Heart left ventricle (tissue), 16 donors: ENCODE measurements at regions not wholly inside any gene's neighbourhood (a gene's known extent, or its start where the extent isn't known, plus 50 kb on each side); places are given as distances from the start of the nearest gene placed in this dataset.

Source experiments
- ATAC-seq, 4 donors: fragments of 200-7000 bp; cut with Tn5 transposase; one replicate each; pipeline ENCODE4 v1.9.1; 2020 to 2022; ENCODE audit warnings: moderate library complexity in 4 of 4, mild to moderate bottlenecking in 3 of 4, moderate number of reproducible peaks in 1 of 4
- DNase-seq, 5 donors: peaks; one replicate each; pipeline ENCODE4 v3.0.0-alpha.2; 2020
- H3K27ac ChIP-seq, 12 donors: fragments of 200-600 bp; sonication (generic) in 4 of 12; one replicate each; pipeline versions ENCODE4 v1.5.0 to v1.8.0; 2016 to 2022; ENCODE audit warnings: mild to moderate bottlenecking in 2 of 12
- H3K27me3 ChIP-seq, 9 donors: fragments of 200-600 bp; sonication (generic) in 2 of 9; one replicate each; pipeline versions ENCODE4 v1.5.1 to v1.8.0; 2016 to 2022; ENCODE audit warnings: mild to moderate bottlenecking in 3 of 9
- H3K36me3 ChIP-seq, 9 donors: fragments of 200-600 bp; sonication (generic) in 2 of 9; one replicate each; pipeline versions ENCODE4 v1.5.0 to v1.8.0; 2018 to 2022; ENCODE audit warnings: mild to moderate bottlenecking in 2 of 9
- H3K4me1 ChIP-seq, 12 donors: fragments of 200-600 bp; sonication (generic) in 4 of 12; one replicate each; pipeline versions ENCODE4 v1.5.0 to v1.8.0; 2016 to 2022; ENCODE audit warnings: mild to moderate bottlenecking in 3 of 12
- H3K4me3 ChIP-seq, 12 donors: fragments of 200-600 bp; sonication (generic) in 4 of 12; one replicate each; pipeline versions ENCODE4 v1.5.0 to v1.8.0; 2017 to 2022; ENCODE audit warnings: mild to moderate bottlenecking in 9 of 12, moderate library complexity in 4 of 12
- H3K9me3 ChIP-seq, 12 donors: fragments of 200-600 bp; sonication (generic) in 4 of 12; one replicate each; pipeline versions ENCODE4 v1.5.0 to v1.8.0; 2016 to 2022; ENCODE audit warnings: mild to moderate bottlenecking in 1 of 12
- POLR2A ChIP-seq, 2 donors: fragments of 450-650 bp; IDR thresholded peaks; one replicate each; pipeline ENCODE4 v1.6.1; 2017; ENCODE audit warnings: antibody characterized with exemption in 2 of 2, mild to moderate bottlenecking in 2 of 2, moderate library complexity in 2 of 2
- WGBS, 4 donors: extraction: QIAGEN DNeasy Blood & Tissue Kit in 2 of 4; methylation state at CpG; one replicate each; pipeline versions ENCODE4 v1.1.5 to v1.1.7; 2013 to 2018; 5-methylcytosine and 5-hydroxymethylcytosine counted together
- intact Hi-C, 10 donors: fragments of 100-400 bp; cut with DNase I; formaldehyde crosslinking; loops; one replicate each; pipeline versions ENCODE4 v1.11.1 to v1.14.2; 2022
- TF ChIP-seq, protein P1 (sequence below), 12 donors: fragments of 200-600 bp; sonication (generic) in 4 of 12; IDR thresholded peaks; one replicate each; pipeline versions ENCODE4 v1.5.0 to v1.8.0; 2018 to 2022; ENCODE audit warnings: antibody characterized with exemption in 12 of 12, mild to moderate bottlenecking in 5 of 12
- donor health status: ischemic (EF 13 %, LVEDD 7.1; RV severe dilation, severe dysfunction).
- donor health status: healthy with polysubstance abuse.
- donor health status: DM: no; HTN: yes; CAD: no.
- donor health status: DM: no; HTN: no; CAD: no.
- donor health status: ischemic (EF 25% LVEDD 6.9; RV normal size, moderate dysfunction).
- donor health status: ischemic (EF 25% LVEDD 5.7; RV mildly dilated, moderate dysfunction).
- donor health status: healthy.
- donor health status: DM: yes; HTN: yes; CAD: no.
- donor health status: ischemic (EF 35%, LVEDD 5.7; RV mildly dilated, moderate dysfunction).
- donor health status: nonischemic (EF 11% LVEDD 7.7; RV severe dilation, severe dysfunction).
- donor health status: DM: yes; HTN: yes; CAD: no.
- donor health status: PGD.
- donor health status: ischemic (EF 29% LVEDD 5.4; RV normal size, mild dysfunction).
- donor health status: nonischemic (EF 23%, LVEDD 6.1; RV moderate dilation, normal function).

DNA sequence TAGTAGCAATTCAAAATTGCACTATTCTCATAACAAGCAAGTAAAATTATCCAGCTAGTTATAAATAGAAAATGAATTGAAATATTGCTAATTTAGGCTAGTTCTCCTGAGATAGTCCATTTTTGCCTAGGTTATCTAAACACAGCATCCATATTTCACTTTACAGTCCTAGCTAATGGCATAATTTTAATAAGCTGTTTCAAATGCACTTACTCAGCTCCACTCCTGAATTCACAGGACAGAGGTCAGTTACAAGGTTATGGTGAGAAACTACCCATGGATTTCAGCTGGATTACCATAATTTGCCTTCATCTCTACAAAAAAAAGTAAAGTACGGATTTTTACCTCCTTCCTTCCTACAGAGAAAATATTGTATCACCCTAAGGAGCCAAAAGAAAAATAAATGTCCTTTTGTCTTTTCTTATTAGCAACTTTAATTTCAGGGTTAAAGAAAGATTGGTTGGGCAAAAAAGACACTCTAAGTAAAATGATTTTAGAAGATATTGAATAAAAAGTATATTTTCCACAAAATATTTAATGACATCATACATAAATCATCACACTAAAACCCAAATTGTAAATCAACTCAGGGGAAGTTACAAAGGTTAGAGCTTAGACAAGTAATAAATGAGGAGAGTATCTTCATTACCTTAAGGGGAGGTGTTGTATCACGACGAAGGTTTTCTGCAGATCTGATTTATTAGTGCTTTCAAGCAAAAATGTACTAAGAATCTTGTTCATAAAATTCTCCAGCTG is 377.4 kb downstream of the C12orf50 start:
- H3K9me3 ChIP-seq, result no peaks in the 10 kb centered on the region
- WGBS, 4 donors, result 75 to 81% (median 78%) methylated on average over 3 of the region's 3 CpGs
- H3K4me3 ChIP-seq, result no peak overlapping the region
- no peak for ATAC-seq
- H3K36me3 ChIP-seq, result no peaks in the 10 kb centered on the region
- no peaks in the 10 kb centered on the region for H3K4me1 ChIP-seq
- intact Hi-C loops, result no loop called here
- no peak overlapping the region for H3K27ac ChIP-seq
- DNase-seq, result no peak
- H3K27me3 ChIP-seq, result no peaks in the 10 kb centered on the region
- TF ChIP-seq, protein P1, sequence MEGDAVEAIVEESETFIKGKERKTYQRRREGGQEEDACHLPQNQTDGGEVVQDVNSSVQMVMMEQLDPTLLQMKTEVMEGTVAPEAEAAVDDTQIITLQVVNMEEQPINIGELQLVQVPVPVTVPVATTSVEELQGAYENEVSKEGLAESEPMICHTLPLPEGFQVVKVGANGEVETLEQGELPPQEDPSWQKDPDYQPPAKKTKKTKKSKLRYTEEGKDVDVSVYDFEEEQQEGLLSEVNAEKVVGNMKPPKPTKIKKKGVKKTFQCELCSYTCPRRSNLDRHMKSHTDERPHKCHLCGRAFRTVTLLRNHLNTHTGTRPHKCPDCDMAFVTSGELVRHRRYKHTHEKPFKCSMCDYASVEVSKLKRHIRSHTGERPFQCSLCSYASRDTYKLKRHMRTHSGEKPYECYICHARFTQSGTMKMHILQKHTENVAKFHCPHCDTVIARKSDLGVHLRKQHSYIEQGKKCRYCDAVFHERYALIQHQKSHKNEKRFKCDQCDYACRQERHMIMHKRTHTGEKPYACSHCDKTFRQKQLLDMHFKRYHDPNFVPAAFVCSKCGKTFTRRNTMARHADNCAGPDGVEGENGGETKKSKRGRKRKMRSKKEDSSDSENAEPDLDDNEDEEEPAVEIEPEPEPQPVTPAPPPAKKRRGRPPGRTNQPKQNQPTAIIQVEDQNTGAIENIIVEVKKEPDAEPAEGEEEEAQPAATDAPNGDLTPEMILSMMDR (IDR thresholded peaks at IDR 0.05), result no peak
- TF ChIP-seq POLR2A (IDR thresholded peaks at IDR 0.05), result no peak

DNA sequence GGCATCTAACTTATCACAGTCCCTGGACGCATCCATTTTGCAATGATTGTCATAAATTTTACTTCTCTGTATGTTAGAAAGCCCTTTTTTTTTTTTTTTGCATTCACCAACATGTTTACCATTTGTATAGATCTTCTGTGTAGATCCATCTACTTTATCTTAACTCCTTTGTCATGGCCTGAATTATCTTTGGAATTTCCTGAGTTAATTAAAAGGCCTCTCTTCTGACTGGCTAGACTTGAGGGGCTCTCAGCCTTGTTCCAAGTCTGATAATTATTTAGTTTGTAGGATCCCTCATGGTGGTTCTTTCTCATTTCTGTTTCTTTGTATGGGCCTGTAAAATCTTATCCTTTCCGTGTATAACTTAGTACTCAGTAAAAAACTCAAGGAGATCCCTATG is 387.0 kb downstream of the C12orf50 start:
- no peaks in the 10 kb centered on the region for H3K9me3 ChIP-seq
- ATAC-seq (no peak), DNase-seq (no peak)
- no peaks in the 10 kb centered on the region for H3K4me1 ChIP-seq
- H3K27ac ChIP-seq, result no peak overlapping the region
- H3K4me3 ChIP-seq, result no peak overlapping the region
- WGBS, 4 donors, result 78 to 81% (median 80%) methylated on average over 2 of the region's 2 CpGs
- no peaks in the 10 kb centered on the region for H3K36me3 ChIP-seq
- TF ChIP-seq POLR2A (IDR thresholded peaks at IDR 0.05), result no peak
- TF ChIP-seq, protein P1 (IDR thresholded peaks at IDR 0.05), result no peak
- H3K27me3 ChIP-seq, result no peaks in the 10 kb centered on the region
- intact Hi-C loops, result no loop called here

DNA sequence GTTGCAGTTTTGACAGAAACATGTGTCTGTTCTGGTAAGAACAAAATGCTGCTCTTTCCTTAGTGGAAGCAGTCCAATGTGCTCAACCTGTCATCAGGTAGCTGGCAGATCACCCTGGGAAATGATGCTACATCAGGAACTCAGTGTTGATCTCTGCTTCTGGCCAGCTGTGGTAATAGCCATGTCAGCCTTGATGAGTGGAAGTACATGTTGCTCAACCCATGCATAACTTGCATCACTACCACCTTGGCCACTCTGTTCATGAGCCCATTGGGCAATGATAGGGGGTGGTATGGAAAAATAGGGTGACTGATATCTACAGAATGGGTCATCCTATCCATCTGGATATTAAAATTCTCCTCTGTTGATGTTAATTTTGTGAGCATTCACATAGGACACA is 411.0 kb downstream of the C12orf50 start:
- DNase-seq, result no peak
- intact Hi-C loops, result no loop called here
- Histone ChIP-seq H3K27me3 (no peaks in the 10 kb centered on the region), H3K9me3 (no peaks in the 10 kb centered on the region), H3K27ac (no peak overlapping the region), H3K4me1 (no peaks in the 10 kb centered on the region), H3K36me3 (no peaks in the 10 kb centered on the region), H3K4me3 (no peak overlapping the region)
- no peak for ATAC-seq
- no peak for TF ChIP-seq POLR2A (IDR thresholded peaks at IDR 0.05)
- TF ChIP-seq, protein P1 (IDR thresholded peaks at IDR 0.05), result no peak

DNA sequence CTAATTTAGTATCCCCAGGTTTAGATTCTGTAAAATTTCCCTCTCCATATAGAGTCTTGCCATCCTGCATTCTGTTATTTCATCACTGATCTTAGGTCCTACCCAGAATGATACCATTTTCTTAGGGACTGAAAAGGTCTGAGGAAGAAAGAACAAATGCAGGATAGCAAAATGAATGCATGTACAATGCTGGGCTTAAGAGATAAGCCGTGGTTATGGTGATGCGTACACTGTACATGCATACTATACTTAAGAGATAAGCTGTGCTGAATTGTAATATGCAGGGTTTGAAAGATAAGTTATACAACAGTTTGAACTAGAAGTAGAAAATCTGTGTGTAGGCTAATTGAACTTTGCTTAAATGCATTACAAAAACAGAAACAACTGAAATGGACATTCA is 416.2 kb downstream of the C12orf50 start:
- DNase-seq (no peak), ATAC-seq (no peak)
- H3K4me3 ChIP-seq, result no peak overlapping the region
- H3K27me3 ChIP-seq, result no peaks in the 10 kb centered on the region
- TF ChIP-seq POLR2A (IDR thresholded peaks at IDR 0.05), result no peak
- TF ChIP-seq, protein P1 (IDR thresholded peaks at IDR 0.05), result no peak
- intact Hi-C loops, result no loop called here
- H3K27ac ChIP-seq, result no peak overlapping the region
- 42 to 52% (median 47%) methylated on average over 2 of the region's 2 CpGs for WGBS, 4 donors
- H3K36me3 ChIP-seq, result no peaks in the 10 kb centered on the region
- no peaks in the 10 kb centered on the region for H3K9me3 ChIP-seq
- H3K4me1 ChIP-seq, result no peaks in the 10 kb centered on the region
